Heart left ventricle (tissue), 16 donors: ENCODE measurements at regions not wholly inside any gene's neighbourhood (a gene's known extent, or its start where the extent isn't known, plus 50 kb on each side); places are given as distances from the start of the nearest gene placed in this dataset.

Source experiments
- ATAC-seq, 4 donors: fragments of 200-7000 bp; cut with Tn5 transposase; one replicate each; pipeline ENCODE4 v1.9.1; 2020 to 2022; ENCODE audit warnings: moderate library complexity in 4 of 4, mild to moderate bottlenecking in 3 of 4, moderate number of reproducible peaks in 1 of 4
- DNase-seq, 5 donors: peaks; one replicate each; pipeline ENCODE4 v3.0.0-alpha.2; 2020
- H3K27ac ChIP-seq, 12 donors: fragments of 200-600 bp; sonication (generic) in 4 of 12; one replicate each; pipeline versions ENCODE4 v1.5.0 to v1.8.0; 2016 to 2022; ENCODE audit warnings: mild to moderate bottlenecking in 2 of 12
- H3K27me3 ChIP-seq, 9 donors: fragments of 200-600 bp; sonication (generic) in 2 of 9; one replicate each; pipeline versions ENCODE4 v1.5.1 to v1.8.0; 2016 to 2022; ENCODE audit warnings: mild to moderate bottlenecking in 3 of 9
- H3K36me3 ChIP-seq, 9 donors: fragments of 200-600 bp; sonication (generic) in 2 of 9; one replicate each; pipeline versions ENCODE4 v1.5.0 to v1.8.0; 2018 to 2022; ENCODE audit warnings: mild to moderate bottlenecking in 2 of 9
- H3K4me1 ChIP-seq, 12 donors: fragments of 200-600 bp; sonication (generic) in 4 of 12; one replicate each; pipeline versions ENCODE4 v1.5.0 to v1.8.0; 2016 to 2022; ENCODE audit warnings: mild to moderate bottlenecking in 3 of 12
- H3K4me3 ChIP-seq, 12 donors: fragments of 200-600 bp; sonication (generic) in 4 of 12; one replicate each; pipeline versions ENCODE4 v1.5.0 to v1.8.0; 2017 to 2022; ENCODE audit warnings: mild to moderate bottlenecking in 9 of 12, moderate library complexity in 4 of 12
- H3K9me3 ChIP-seq, 12 donors: fragments of 200-600 bp; sonication (generic) in 4 of 12; one replicate each; pipeline versions ENCODE4 v1.5.0 to v1.8.0; 2016 to 2022; ENCODE audit warnings: mild to moderate bottlenecking in 1 of 12
- CTCF ChIP-seq, 12 donors: fragments of 200-600 bp; sonication (generic) in 4 of 12; IDR thresholded peaks; one replicate each; pipeline versions ENCODE4 v1.5.0 to v1.8.0; 2018 to 2022; ENCODE audit warnings: antibody characterized with exemption in 12 of 12, mild to moderate bottlenecking in 5 of 12
- POLR2A ChIP-seq, 2 donors: fragments of 450-650 bp; IDR thresholded peaks; one replicate each; pipeline ENCODE4 v1.6.1; 2017; ENCODE audit warnings: antibody characterized with exemption in 2 of 2, mild to moderate bottlenecking in 2 of 2, moderate library complexity in 2 of 2
- WGBS, 4 donors: extraction: QIAGEN DNeasy Blood & Tissue Kit in 2 of 4; methylation state at CpG; one replicate each; pipeline versions ENCODE4 v1.1.5 to v1.1.7; 2013 to 2018; 5-methylcytosine and 5-hydroxymethylcytosine counted together
- intact Hi-C, 10 donors: fragments of 100-400 bp; cut with DNase I; formaldehyde crosslinking; loops; one replicate each; pipeline versions ENCODE4 v1.11.1 to v1.14.2; 2022
- donor health status: ischemic (EF 13 %, LVEDD 7.1; RV severe dilation, severe dysfunction).
- donor health status: healthy with polysubstance abuse.
- donor health status: DM: no; HTN: yes; CAD: no.
- donor health status: DM: no; HTN: no; CAD: no.
- donor health status: ischemic (EF 25% LVEDD 6.9; RV normal size, moderate dysfunction).
- donor health status: ischemic (EF 25% LVEDD 5.7; RV mildly dilated, moderate dysfunction).
- donor health status: healthy.
- donor health status: DM: yes; HTN: yes; CAD: no.
- donor health status: ischemic (EF 35%, LVEDD 5.7; RV mildly dilated, moderate dysfunction).
- donor health status: nonischemic (EF 11% LVEDD 7.7; RV severe dilation, severe dysfunction).
- donor health status: DM: yes; HTN: yes; CAD: no.
- donor health status: PGD.
- donor health status: ischemic (EF 29% LVEDD 5.4; RV normal size, mild dysfunction).
- donor health status: nonischemic (EF 23%, LVEDD 6.1; RV moderate dilation, normal function).

DNA sequence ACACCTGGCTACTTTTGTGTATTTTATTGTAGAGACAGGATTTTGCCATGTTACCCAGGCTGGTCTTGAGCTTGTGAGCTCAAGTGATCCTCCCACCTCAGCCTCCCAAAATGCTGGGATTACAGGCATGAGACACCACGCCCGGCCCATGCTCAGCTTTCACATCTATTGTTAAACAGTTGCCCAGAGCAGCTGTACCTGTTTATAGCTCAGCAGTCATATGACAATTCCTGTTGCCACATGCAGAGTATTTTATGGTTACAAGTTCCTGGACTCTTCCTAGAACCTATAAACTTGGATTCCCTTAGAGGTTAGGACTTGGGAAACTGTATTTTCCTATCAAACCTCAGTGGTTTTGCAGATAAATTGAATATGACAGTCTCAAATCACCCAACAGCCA lies 188.3 kb upstream of the KCNG1 start:
- 87 to 94% (median 92%) methylated on average over 2 of the region's 2 CpGs for WGBS, 4 donors
- Histone ChIP-seq H3K9me3 (no peaks in the 10 kb centered on the region), H3K27ac (no peak overlapping the region), H3K4me1 (no peaks in the 10 kb centered on the region), H3K36me3 (no peaks in the 10 kb centered on the region), H3K4me3 (no peak overlapping the region), H3K27me3 (peaks cover 0 to 46% (median 7%) of the 10 kb centered on the region in 9 donors)
- no peak for DNase-seq
- no peak for ATAC-seq
- intact Hi-C loops: no loop called here
- TF ChIP-seq POLR2A (IDR thresholded peaks at IDR 0.05) (no peak), CTCF (IDR thresholded peaks at IDR 0.05) (no peak)

- TF ChIP-seq CTCF (IDR thresholded peaks at IDR 0.05) (no peak), POLR2A (IDR thresholded peaks at IDR 0.05) (no peak)
- no peaks in the 10 kb centered on the region for H3K4me1 ChIP-seq
- no peaks in the 10 kb centered on the region for H3K9me3 ChIP-seq
- DNase-seq (no peak), ATAC-seq (no peak)
- intact Hi-C loops: no loop called here
- no peak overlapping the region for H3K4me3 ChIP-seq
- peaks cover 0 to 46% (median 7%) of the 10 kb centered on the region in 9 donors for H3K27me3 ChIP-seq
- no peak overlapping the region for H3K27ac ChIP-seq
- H3K36me3 ChIP-seq: no peaks in the 10 kb centered on the region
- 50 to 68% (median 59%) methylated on average over 1 of the region's 1 CpG for WGBS, 4 donors
These were observed 187.2 kb upstream of the KCNG1 start for GRCh38 chr20:51210084-51210483.

DNA sequence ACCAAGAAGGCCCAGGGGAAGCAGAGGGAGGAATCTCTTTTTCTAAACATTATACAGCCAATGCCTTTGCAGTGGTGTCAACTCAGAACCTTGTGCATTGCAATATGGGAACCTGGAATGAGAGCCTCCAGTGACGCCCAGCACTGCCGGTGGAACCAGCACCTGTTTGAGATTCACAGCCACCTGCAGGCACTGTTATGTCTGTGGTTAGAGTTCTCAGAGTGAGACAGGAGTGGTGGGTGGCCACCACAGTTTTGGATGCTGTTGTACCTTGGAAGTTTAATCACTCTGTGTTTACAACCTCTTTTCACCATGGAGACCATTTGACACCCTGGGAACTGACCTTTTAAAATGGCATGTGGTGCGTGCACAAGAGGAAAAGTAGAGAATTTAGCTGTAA lies 185.3 kb upstream of the KCNG1 start:
- H3K27ac ChIP-seq: no peak overlapping the region
- TF ChIP-seq CTCF (IDR thresholded peaks at IDR 0.05): no peak
- peaks cover 0 to 35% (median 6%) of the 10 kb centered on the region in 9 donors for H3K27me3 ChIP-seq
- H3K9me3 ChIP-seq: no peaks in the 10 kb centered on the region
- WGBS, 4 donors: 69 to 86% (median 78%) methylated on average over 3 of the region's 3 CpGs
- intact Hi-C loops: no loop called here
- ATAC-seq (no peak), DNase-seq (no peak)
- H3K4me1 ChIP-seq: no peaks in the 10 kb centered on the region
- H3K36me3 ChIP-seq: no peaks in the 10 kb centered on the region
- H3K4me3 ChIP-seq: no peak overlapping the region

DNA sequence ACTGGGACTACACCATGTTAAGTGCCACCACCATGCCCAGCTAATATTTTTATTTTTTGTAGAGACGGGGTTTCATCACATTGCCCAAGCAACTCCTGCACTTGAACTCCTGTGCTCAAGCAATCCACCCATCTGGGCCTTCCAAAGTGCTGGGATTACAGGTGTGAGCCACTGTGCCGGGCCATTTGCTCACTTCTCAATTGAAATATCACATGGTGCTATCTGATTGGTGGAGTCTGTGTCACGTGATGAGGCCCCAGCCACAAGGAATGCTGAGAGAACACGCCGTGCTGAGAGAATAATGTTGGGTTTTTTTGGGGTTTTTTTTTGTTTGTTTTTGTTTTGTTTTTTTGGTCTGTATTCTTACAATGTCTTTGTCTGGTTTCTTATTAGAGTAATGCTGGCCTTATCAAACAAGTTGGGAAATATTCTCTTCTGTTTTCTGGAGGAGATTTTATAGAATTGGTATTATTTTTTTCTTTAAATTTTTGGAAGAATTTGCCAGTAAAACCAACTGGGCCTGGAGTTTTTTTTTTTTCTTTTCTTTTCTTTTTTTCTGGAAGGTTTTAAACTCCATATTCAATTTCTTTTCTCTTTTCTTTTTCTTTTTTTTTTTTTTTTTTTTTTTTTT lies 183.2 kb upstream of the KCNG1 start:
- H3K27ac ChIP-seq: no peak overlapping the region
- no peak for ATAC-seq
- H3K4me1 ChIP-seq: no peaks in the 10 kb centered on the region
- no peak for TF ChIP-seq POLR2A (IDR thresholded peaks at IDR 0.05)
- no peak for TF ChIP-seq CTCF (IDR thresholded peaks at IDR 0.05)
- DNase-seq: no peak
- 77 to 86% (median 80%) methylated on average over 5 of the region's 5 CpGs for WGBS, 4 donors
- intact Hi-C loops: no loop called here
- H3K36me3 ChIP-seq: no peaks in the 10 kb centered on the region
- H3K4me3 ChIP-seq: no peak overlapping the region
- no peaks in the 10 kb centered on the region for H3K9me3 ChIP-seq
- peaks cover 0 to 29% (median 4%) of the 10 kb centered on the region in 9 donors for H3K27me3 ChIP-seq
